PC-9 (cell line): ENCODE measurements at regions not wholly inside any gene's neighbourhood (a gene's known extent, or its start where the extent isn't known, plus 50 kb on each side); places are given as distances from the start of the nearest gene placed in this dataset.

Experiments used
- EZH2 ChIP-seq: fragments of 200-600 bp; sonication (generic); IDR thresholded peaks from 2 replicates; pipeline ENCODE4 v1.8.0; 2017; ENCODE audit warnings: antibody characterized with exemption, low read depth
- TF ChIP-seq, protein P1 (sequence below): fragments of 200-600 bp; sonication (generic); conservative IDR thresholded peaks from 2 replicates; pipeline ENCODE4 v1.6.1; 2017; ENCODE audit warnings: mixed run types, antibody characterized with exemption, mild to moderate bottlenecking, moderate library complexity

- TF ChIP-seq, protein P1, sequence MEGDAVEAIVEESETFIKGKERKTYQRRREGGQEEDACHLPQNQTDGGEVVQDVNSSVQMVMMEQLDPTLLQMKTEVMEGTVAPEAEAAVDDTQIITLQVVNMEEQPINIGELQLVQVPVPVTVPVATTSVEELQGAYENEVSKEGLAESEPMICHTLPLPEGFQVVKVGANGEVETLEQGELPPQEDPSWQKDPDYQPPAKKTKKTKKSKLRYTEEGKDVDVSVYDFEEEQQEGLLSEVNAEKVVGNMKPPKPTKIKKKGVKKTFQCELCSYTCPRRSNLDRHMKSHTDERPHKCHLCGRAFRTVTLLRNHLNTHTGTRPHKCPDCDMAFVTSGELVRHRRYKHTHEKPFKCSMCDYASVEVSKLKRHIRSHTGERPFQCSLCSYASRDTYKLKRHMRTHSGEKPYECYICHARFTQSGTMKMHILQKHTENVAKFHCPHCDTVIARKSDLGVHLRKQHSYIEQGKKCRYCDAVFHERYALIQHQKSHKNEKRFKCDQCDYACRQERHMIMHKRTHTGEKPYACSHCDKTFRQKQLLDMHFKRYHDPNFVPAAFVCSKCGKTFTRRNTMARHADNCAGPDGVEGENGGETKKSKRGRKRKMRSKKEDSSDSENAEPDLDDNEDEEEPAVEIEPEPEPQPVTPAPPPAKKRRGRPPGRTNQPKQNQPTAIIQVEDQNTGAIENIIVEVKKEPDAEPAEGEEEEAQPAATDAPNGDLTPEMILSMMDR: no peak
- TF ChIP-seq EZH2: no peak
Observed at GRCh38 chr19:32223106-32223505, 122.3 kb upstream of the ZNF507 start.
